ENCODE measurements at regions not wholly inside any gene's neighbourhood (a gene's known extent, or its start where the extent isn't known, plus 50 kb on each side); places are given as distances from the start of the nearest gene placed in this dataset.
"Not testable (repeated sequence)": the region's sequence is repeated elsewhere in the genome, so short reads cannot be mapped to it uniquely, and the experiment has no call there.

- no peak for DNase-seq
Observed at GRCh38 chr2:53257287-53257686, 510.3 kb upstream of the CHAC2 start.

DNA sequence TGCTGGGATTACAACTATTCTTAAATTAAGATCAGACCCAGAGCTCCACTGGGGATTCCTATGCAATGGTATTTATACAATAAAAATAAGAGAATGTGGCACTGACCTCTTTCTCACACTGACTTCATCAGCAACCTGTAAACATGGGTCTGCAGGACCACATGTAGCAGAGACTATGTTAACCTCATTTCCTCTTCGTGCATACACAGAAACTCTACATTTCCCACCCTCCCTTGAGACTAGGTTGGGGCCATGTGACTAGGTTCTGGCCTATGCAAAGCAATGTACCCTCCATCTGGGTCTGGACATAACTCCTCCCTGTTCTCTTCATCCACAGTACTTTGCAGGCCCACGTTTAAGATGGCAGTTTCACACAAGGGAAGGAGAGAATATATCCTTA, 514.4 kb upstream of the CHAC2 start:
- DNase-seq: no peak

DNA sequence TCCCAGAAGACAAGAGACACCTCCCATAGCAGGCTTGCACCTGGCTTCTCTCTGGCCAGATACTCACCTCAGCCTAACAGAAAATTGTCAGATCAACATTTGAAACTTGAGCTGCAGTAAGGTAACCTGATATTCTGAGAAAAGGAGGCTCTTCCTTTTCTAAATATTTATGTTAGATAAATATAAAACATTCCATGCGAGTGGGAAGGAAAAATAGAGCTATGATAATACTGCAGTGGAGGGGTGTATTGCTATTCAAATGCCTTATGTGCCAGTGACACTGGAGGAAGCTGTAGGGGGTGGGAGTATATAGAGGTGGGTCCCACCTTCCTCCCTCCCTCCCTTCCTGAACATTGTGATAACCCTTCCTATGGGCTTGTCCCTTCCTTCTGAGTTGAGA, 515.5 kb upstream of the CHAC2 start:
- DNase-seq: no peak

DNA sequence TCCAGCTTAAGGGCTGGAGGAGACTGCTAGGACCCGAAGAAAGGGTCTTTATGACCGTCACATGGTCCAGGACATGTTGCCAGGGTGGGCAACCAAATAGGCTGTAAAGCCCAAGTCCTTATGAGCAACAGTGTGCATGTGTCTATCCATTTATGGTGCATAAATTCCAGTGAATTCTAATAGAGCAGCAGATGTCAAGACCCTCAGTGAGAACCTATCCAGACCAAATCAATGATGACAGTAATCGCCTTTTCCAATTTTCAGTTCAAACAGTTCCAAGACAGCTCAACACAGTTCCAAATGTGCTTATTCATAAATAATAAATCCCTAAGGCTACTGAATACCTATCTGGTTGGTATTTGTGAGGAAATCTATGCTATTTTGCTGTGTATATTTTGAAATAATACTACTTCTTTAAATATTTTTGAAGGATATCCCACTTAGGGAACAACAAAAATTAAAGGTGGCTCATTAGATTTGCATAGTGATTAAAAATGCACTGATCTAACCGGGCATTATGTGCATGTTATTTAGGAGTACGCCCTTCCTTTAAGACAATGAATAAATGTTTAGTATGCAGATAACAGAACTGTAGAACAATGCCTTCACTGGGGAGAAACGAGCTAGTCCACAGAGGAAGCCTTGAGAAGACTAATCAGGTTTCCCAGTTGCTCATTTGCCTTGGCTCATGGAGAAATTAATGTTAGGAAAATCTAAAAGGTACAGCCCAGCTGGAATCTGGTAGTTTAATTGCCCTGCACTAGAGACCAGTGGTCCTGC, 519.5 kb upstream of the CHAC2 start:
- no peak for DNase-seq

DNA sequence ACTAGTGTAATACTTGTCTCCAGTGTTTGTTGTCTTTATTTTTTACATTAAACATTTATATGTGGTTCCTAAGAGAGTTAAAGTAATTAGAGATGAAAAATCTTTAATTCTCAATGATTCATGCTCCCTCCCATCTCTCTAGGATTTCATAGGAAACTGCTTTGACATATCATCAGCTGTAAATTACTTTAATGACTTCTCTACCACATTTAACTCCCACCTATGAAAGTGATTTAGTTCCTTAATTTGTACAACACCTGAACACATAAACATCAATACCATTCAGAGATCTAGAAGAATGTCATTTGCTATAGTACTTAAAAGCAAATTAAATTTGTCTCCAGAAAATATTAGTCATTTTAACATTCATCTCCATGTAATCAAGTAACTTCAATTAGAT, 524.2 kb upstream of the CHAC2 start:
- DNase-seq: no peak

DNA sequence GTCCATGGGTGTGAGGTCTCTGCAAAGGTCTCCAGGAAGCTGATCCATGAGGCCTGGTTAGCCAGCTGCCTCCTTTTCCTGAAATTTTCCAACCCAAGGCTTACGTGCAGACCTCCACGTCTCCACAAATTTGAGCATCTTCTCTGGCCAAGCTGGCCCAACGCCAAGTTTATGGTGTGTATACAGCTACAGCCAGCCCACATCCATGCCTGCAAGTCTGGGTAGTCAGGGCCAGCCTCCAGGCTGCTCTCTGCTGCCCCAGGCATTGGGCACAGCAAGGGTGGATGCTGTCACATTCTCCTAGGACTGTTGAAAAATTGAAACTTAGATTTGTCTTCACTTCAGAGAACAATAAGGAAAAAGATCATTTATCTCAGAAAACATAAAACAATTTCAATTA, 525.5 kb upstream of the CHAC2 start:
- no peak for DNase-seq

DNA sequence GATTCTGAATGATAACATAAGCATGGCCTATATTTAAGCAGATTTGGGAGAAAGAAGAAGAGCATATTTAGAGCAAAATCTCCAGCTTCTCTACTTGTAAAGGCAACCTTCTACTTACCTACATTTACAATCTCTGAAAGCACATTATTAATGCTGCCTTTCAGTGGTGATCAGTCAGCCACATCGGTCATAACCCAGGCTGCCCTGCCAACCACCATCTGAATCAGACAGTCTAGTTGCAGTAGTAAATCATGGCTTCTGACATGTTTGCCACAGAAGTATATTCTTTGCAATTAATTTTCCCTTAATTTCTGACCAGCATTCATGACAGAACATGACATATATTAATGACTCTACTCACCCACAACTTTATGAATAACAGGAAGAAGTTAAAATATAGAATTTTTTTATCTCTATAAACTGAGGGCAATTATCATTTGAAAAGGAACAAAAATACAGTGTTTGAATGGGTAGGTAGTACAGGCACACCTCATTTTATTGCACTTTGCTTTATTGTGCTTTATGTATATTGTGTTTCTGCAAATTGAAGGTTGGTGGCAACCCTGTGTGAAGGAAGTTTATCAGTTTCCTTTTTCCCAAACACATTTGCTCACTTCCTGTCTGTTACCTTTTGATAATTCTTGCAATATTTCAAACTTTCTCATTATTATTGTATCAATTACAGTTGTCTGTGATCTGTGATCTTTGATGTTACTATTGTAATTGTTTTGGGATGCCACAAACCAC, 531.6 kb upstream of the CHAC2 start:
- DNase-seq: no peak

GRCh38 chr2:53234548-53234903, 533.1 kb upstream of the CHAC2 start:
- no peak for DNase-seq

GRCh38 chr2:53233759-53234547, 533.7 kb upstream of the CHAC2 start:
- DNase-seq: no peak

DNA sequence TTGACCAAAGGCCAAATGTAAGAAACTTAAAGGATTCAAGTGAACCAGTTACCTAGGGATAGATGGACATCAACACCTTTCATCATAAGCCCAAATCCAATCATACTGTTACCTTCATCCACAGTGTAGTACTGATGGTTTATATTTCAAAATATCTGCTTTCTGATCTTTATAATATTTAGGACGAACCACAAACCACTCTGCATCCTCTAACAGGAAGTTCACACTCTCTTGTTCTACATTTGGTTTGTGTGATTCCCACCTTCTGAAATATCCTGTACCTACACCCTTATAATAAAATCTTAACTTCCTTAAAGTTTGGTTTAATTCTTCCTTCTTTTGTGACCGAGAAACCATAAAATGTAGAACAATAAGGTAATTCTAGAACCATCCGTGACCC, 535.7 kb upstream of the CHAC2 start:
- no peak for DNase-seq

DNA sequence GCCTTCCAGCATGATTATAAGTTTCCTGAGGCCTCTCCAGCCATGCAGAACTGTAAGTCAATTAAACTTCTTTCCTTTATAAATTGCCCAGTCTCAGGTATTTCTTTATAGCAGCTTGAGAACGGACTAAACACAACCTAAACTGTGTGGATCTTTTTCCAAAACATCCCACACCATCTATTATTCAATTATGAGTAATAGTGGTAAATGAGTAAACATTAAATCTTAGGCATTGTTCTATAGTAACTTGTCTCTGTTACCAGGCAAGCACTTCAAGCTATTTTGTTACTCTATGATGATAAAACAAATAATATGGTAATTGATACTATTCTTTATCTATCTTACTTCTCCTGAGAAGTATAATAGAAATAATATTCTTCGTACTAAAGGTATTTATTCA, 536.9 kb upstream of the CHAC2 start:
- DNase-seq: no peak

DNA sequence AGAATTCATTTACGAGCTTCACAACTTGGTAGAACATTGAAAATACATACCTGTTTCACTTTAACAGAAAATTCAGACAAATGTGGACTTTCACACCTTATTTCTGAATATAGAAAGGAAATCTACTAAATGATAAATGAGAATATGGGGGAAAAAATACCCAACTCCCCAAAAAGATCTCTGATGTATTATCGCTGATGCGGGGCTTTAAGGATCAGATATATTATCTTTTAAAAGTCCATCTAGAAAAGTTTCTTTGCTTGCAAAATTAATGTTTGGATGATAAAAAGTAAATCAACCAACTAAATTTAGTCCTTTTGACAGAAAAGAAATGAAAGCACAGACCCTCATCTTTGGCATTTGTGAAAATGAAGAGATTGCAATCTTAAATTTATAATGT, 540.1 kb upstream of the CHAC2 start:
- DNase-seq: no peak

DNA sequence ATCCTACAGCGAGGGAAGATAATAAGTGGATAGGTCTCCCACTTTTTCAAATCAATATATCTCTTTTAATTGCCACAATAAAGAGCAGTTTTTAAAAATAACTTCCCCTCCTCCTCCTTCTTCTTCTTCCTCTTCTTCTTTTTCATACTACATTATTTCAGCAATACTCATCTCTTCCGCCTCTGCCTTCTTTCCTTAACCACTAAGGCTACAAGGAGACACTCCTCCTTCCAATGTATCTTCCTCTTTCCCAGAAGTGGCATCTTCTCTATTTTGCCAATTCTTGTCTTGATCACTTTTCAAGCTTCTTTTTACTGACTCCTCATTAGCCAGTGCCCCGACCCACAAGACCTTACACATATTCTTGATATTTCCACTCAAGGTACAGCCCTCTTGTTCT, 546.6 kb upstream of the CHAC2 start:
- DNase-seq: no peak

- DNase-seq: no peak
Observed at GRCh38 chr2:53217250-53217649, 550.4 kb upstream of the CHAC2 start.

DNA sequence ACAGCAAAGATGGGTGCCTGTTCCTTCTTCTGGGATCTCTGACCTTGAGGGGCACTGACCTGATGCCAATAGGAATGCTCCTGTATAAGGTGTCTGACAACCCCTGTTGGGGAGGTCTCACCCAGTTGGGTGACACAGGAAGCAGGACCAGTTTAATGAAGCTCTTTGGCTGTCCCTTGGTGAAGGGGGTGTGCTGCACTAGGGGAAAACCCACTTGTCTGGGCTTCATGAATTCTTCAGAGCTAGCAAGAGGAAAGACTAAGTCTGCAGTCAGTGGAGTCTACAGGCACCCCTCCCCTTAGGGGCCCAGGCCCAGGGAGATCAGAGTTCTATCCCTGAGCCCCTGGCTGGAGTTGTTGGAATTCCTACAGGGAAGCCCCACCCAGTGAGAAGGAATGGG, 550.8 kb upstream of the CHAC2 start:
- no peak for DNase-seq

GRCh38 chr2:53212576-53212975, 555.0 kb upstream of the CHAC2 start:
- DNase-seq: no peak

DNA sequence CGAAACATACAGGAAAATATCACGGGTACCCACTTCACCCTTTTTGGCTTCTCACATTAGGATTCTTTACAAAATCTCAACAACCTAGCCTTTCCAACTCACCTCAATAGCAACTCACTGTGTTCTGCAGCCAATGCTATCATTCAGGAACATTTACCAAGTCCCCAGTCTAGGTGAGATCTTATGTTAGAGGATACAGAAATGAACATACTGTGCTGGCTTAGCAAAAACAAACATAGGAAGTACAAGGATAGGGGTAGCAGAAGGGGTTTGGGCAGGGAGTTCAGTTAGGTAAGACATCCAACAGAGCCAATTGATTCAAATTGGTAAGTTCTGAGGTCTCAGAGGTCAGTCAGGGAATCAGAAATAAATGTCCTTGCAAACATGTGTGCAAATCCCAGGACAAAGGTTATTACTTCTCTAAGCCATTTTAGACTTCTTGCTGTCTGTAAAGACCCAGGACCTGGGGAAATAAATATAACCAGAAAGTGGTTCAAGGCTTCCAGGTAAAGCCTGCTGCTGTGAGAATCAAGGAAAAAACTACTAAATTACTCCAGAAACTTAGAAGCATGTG, 556.3 kb upstream of the CHAC2 start:
- DNase-seq: no peak

DNA sequence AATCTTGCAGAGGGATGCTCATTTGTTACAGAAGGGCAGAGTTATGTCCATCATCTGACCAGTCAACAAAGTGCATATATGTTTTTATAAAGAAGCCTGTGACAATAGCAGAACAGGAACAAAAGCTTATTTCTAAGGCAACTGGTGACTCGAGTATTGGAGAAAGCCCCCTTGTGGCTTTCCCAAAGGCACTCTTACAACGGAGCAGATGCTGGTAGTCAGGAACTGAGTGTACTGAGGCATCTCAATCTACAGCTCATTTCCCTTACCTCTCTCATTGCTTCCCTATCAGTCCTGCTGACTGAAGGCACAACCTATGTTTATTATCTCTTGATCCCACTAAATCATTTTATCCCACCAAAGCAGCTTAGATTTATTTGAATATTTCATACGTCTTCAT, 557.1 kb upstream of the CHAC2 start:
- no peak for DNase-seq

DNA sequence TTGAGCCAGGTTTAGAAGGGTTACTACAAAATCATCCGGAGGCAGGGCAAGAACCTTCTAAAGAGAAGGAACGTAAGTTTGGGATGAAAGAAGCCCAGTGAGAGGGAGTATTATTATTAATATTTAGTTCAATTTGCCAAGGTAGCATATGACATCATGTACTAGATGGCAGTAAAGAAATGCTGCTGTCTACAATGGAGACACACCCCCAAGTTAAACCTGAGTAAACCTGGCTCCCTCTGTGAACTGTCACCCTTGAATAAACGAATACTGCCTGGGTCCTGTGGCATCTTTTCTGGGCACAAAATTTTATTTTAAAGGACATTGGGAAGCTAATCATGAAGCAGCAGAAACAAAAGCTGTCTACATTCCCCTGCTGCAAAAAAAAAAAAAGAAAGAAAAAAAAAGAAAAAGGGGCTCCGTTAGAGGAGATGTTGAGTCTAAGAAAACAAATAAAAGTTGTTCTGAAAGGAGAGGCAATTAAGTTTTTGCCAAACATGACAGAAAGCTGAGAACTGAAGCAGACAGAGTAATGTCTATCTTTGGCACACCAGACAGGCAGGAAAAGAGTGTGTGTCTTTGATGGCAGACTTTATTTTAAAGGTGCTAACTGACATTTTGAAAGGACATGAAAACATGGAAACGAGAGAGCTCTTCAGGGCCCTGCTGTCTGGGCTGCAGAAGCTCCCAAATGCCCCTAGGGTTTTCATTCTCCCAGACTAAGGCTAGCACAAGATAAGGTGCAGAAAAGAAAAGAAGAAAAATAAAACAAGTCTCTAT, 557.7 kb upstream of the CHAC2 start:
- no peak for DNase-seq

DNA sequence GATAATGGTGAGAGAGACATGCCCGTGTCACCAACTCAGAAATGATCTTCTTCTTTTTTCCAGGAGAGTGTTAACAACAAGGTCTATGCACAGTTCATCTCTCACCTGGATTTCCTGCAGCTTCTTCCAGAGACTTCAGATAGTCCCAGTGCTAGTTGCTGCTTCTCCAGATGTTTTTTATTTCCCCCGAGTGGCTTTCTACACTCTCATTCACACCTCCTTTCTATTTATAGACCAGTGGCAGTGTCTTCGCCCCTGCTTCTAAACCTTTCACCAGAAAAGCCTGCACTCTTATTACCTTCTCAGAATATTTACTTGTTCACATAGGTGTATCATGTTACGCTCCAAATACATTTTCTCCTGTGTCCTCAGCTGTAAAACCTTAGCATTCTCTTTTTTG, 558.8 kb upstream of the CHAC2 start:
- no peak for DNase-seq

DNA sequence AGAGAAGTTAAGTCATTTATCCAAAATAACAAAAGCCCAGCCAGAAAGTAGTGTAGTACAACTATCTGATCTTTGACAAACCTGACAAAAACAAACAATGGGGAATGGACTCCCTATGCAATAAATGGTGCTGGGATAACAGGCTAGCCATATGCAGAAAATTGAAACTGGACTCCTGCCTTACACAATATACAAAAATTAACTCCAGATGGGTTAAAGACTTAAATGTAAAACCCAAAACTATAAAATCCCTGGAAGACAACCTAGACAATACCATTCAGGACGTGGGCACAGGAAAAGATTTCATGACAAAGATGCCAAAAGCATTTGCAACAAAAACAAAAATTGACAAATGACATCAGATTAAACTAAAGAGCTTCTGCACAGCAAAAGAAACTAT, 561.4 kb upstream of the CHAC2 start:
- not testable (repeated sequence) for DNase-seq

GRCh38 chr2:53202063-53202462, 565.5 kb upstream of the CHAC2 start:
- DNase-seq: no peak

GRCh38 chr2:53200072-53200471, 567.5 kb upstream of the CHAC2 start:
- DNase-seq: no peak
